Trophoblast cell (in vitro differentiated cells and primary cell): ENCODE measurements at regions not wholly inside any gene's neighbourhood (a gene's known extent, or its start where the extent isn't known, plus 50 kb on each side); places are given as distances from the start of the nearest gene placed in this dataset.

Experiments
- DNase-seq, 2 donors: peaks; one replicate each; pipeline ENCODE4 v3.0.0-alpha.2; 2016
- H2AFZ ChIP-seq: 2 replicates; pipeline ENCODE4 v1.6.1; 2013; ENCODE audit warnings: low read length, moderate library complexity, mild to moderate bottlenecking; ENCODE audit not compliant: insufficient read depth, poor library complexity
- H2AK5ac ChIP-seq: 2 replicates; pipeline ENCODE4 v1.6.1; 2013; ENCODE audit warnings: mild to moderate bottlenecking, low read length
- H2BK120ac ChIP-seq: 2 replicates; pipeline ENCODE4 v1.6.1; 2013; ENCODE audit warnings: low read length, mild to moderate bottlenecking, moderate library complexity; ENCODE audit not compliant: insufficient read depth, poor library complexity
- H2BK12ac ChIP-seq: 2 replicates; pipeline ENCODE4 v1.6.1; 2013; ENCODE audit warnings: mild to moderate bottlenecking, low read length, moderate library complexity
- H2BK5ac ChIP-seq: 2 replicates; pipeline ENCODE4 v1.6.1; 2013; ENCODE audit warnings: low read length, low read depth, moderate library complexity, mild to moderate bottlenecking; ENCODE audit not compliant: poor library complexity
- H3K14ac ChIP-seq: 2 replicates; pipeline ENCODE4 v1.6.1; 2013; ENCODE audit warnings: mild to moderate bottlenecking, low read length
- H3K18ac ChIP-seq: 2 replicates; pipeline ENCODE4 v1.6.1; 2013; ENCODE audit warnings: mild to moderate bottlenecking, low read length
- H3K23ac ChIP-seq: 2 replicates; pipeline ENCODE4 v1.6.1; 2013; ENCODE audit warnings: low read length
- H3K27ac ChIP-seq: 2 replicates; pipeline ENCODE4 v1.5.1; 2013; ENCODE audit warnings: low read depth, mild to moderate bottlenecking, inconsistent platforms, low read length, moderate library complexity
- H3K27me3 ChIP-seq: 2 replicates; pipeline ENCODE4 v1.6.1; 2013; ENCODE audit warnings: inconsistent platforms, mild to moderate bottlenecking, low read length, moderate library complexity; ENCODE audit not compliant: insufficient read depth
- H3K36me3 ChIP-seq, 2 experiments: 1 replicate in 1 of 2; 2 replicates in 1 of 2; pipeline ENCODE4 v1.6.1; 2013; ENCODE audit warnings: low read length in 2 of 2, mild to moderate bottlenecking in 2 of 2, moderate library complexity in 1 of 2; ENCODE audit not compliant: insufficient read depth in 2 of 2, control insufficient read depth in 1 of 2
- H3K4ac ChIP-seq: 2 replicates; pipeline ENCODE4 v1.6.1; 2013; ENCODE audit warnings: low read depth, mild to moderate bottlenecking, low read length, moderate library complexity
- H3K4me1 ChIP-seq, 2 experiments: 1 replicate in 1 of 2; 2 replicates in 1 of 2; pipeline ENCODE4 v1.6.1; 2013; ENCODE audit warnings: low read length in 2 of 2, mild to moderate bottlenecking in 2 of 2, moderate library complexity in 1 of 2; ENCODE audit not compliant: insufficient read depth in 2 of 2, control insufficient read depth in 1 of 2
- H3K4me2 ChIP-seq: 2 replicates; pipeline ENCODE4 v1.6.1; 2013; ENCODE audit warnings: inconsistent platforms, mild to moderate bottlenecking, low read length, moderate library complexity
- H3K4me3 ChIP-seq: 2 replicates; pipeline ENCODE4 v1.5.1; 2013; ENCODE audit warnings: mild to moderate bottlenecking, low read depth, low read length, inconsistent platforms
- H3K79me1 ChIP-seq: one replicate; pipeline ENCODE4 v1.6.1; 2013; ENCODE audit warnings: low read length
- H3K79me2 ChIP-seq: 2 replicates; pipeline ENCODE4 v1.6.1; 2013; ENCODE audit warnings: low read length, mild to moderate bottlenecking; ENCODE audit not compliant: control insufficient read depth, insufficient read depth, poor library complexity
- H3K9ac ChIP-seq: 2 replicates; pipeline ENCODE4 v1.6.1; 2013; ENCODE audit warnings: mild to moderate bottlenecking, low read length
- H3K9me3 ChIP-seq: 2 replicates; pipeline ENCODE4 v1.6.1; 2013; ENCODE audit warnings: low read depth, mild to moderate bottlenecking, control low read depth, inconsistent platforms, low read length; ENCODE audit not compliant: insufficient read depth
- H4K12ac ChIP-seq: 2 replicates; pipeline ENCODE4 v1.6.1; 2013; ENCODE audit warnings: low read depth, mild to moderate bottlenecking, low read length, moderate library complexity
- H4K8ac ChIP-seq: 2 replicates; pipeline ENCODE4 v1.6.1; 2013; ENCODE audit warnings: low read depth, mild to moderate bottlenecking, low read length, moderate library complexity
- H4K91ac ChIP-seq: one replicate; pipeline ENCODE4 v1.6.1; 2013; ENCODE audit warnings: low read depth, mild to moderate bottlenecking, low read length, moderate library complexity
- WGBS: extraction: QIAGEN DNeasy Blood & Tissue Kit; methylation state at CpG from one replicate; pipeline ENCODE4 v1.1.7; 2013; ENCODE audit warnings: missing lambda C conversion rate; ENCODE audit not compliant: insufficient read length, insufficient coverage; ENCODE audit errors: extremely low coverage; 5-methylcytosine and 5-hydroxymethylcytosine counted together

DNA sequence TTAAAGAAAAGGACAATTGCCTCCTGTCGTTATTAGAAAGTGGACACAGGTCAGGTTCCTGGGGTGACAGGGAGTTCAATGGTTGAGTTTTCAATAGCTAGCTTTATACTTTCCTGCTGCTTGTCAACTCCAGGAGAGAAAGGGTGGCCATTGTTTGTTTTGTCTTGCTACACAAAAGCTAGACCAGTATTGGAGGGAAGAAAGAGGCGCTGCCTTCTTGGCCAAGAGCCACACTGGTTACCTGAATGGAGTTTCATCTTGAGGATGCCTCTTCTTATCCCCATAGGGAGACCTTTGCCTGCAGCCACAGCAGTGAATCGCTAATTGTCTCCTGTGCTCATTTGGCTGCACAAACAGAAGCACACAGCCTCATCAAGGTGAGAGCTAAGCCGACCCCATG is 279.4 kb upstream of the GRIA1 start:
- no peak overlapping the region for H2BK120ac ChIP-seq
- H3K23ac ChIP-seq: no peak overlapping the region
- no peak overlapping the region for H4K12ac ChIP-seq
- H3K79me1 ChIP-seq: no peaks in the 10 kb centered on the region
- no peaks in the 10 kb centered on the region for H3K9me3 ChIP-seq
- no peaks in the 10 kb centered on the region for H3K27me3 ChIP-seq
- H3K4me3 ChIP-seq: no peak overlapping the region
- no peaks in the 10 kb centered on the region for H3K79me2 ChIP-seq
- no peaks in the 10 kb centered on the region for H3K4me1 ChIP-seq
- no peak overlapping the region for H2AFZ ChIP-seq
- no peak overlapping the region for H3K4ac ChIP-seq
- no peak overlapping the region for H3K27ac ChIP-seq
- no peak overlapping the region for H2BK12ac ChIP-seq
- H4K8ac ChIP-seq: no peak overlapping the region
- no peak overlapping the region for H3K4me2 ChIP-seq
- no peak overlapping the region for H2AK5ac ChIP-seq
- H3K36me3 ChIP-seq: no peaks in the 10 kb centered on the region
- H4K91ac ChIP-seq: no peak overlapping the region
- no peak overlapping the region for H3K14ac ChIP-seq
- H3K9ac ChIP-seq: no peak overlapping the region
- no peak for DNase-seq
- no peak overlapping the region for H3K18ac ChIP-seq
- no CpG with 5 or more reads among the region's 4 CpGs for WGBS
- no peak overlapping the region for H2BK5ac ChIP-seq

DNA sequence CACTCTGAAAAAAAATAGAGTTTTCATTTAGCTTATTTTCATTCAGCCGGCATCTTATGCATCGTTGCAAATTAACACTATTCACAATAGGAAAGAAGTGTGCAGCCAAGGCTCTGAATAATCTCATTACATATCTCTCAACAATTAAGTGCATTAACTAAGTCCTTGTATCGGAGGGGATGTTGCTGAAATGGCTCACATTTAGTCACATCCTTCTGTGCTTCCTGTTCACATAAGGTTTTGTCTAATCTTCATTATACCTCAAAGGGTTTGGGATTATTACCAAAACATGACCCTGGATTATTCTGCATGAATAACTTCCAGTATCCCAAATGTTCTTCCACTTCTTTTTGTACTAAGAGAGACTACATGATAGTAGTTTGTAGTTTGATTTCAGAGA is 278.0 kb upstream of the GRIA1 start:
- no peak overlapping the region for H3K14ac ChIP-seq

GRCh38 chr5:153222936-153223335 is 267.5 kb upstream of the GRIA1 start:
- no peak overlapping the region for H3K9ac ChIP-seq
- H3K4ac ChIP-seq: no peak overlapping the region
- H3K9me3 ChIP-seq: no peaks in the 10 kb centered on the region
- no peak overlapping the region for H2AFZ ChIP-seq
- H3K4me2 ChIP-seq: no peak overlapping the region
- no peaks in the 10 kb centered on the region for H3K79me1 ChIP-seq
- H2BK120ac ChIP-seq: no peak overlapping the region
- DNase-seq: no peak
- no peak overlapping the region for H2BK5ac ChIP-seq
- H3K4me3 ChIP-seq: no peak overlapping the region
- no peak overlapping the region for H2AK5ac ChIP-seq
- H3K36me3 ChIP-seq: no peaks in the 10 kb centered on the region
- no peak overlapping the region for H3K27ac ChIP-seq
- H4K91ac ChIP-seq: no peak overlapping the region
- no peak overlapping the region for H4K8ac ChIP-seq
- peaks cover 2 to 4% of the 10 kb centered on the region in 2 experiments for H3K4me1 ChIP-seq
- no peaks in the 10 kb centered on the region for H3K79me2 ChIP-seq
- no peak overlapping the region for H3K14ac ChIP-seq
- H4K12ac ChIP-seq: no peak overlapping the region
- H3K23ac ChIP-seq: no peak overlapping the region
- no peaks in the 10 kb centered on the region for H3K27me3 ChIP-seq
- no peak overlapping the region for H2BK12ac ChIP-seq
- no peak overlapping the region for H3K18ac ChIP-seq

More for the DNA sequence above, 278.0 kb upstream of the GRIA1 start:
- Histone ChIP-seq H3K79me1 (no peaks in the 10 kb centered on the region), H3K23ac (no peak overlapping the region), H3K27ac (no peak overlapping the region), H3K4me3 (no peak overlapping the region), H4K8ac (no peak overlapping the region), H3K4me2 (no peak overlapping the region), H3K4ac (no peak overlapping the region), H3K27me3 (no peaks in the 10 kb centered on the region), H2BK5ac (no peak overlapping the region), H4K12ac (no peak overlapping the region), H3K18ac (no peak overlapping the region), H3K4me1 (no peaks in the 10 kb centered on the region), H3K79me2 (no peaks in the 10 kb centered on the region), H2BK120ac (no peak overlapping the region), H3K9ac (no peak overlapping the region), H3K36me3 (no peaks in the 10 kb centered on the region), H2AK5ac (no peak overlapping the region), H3K9me3 (no peaks in the 10 kb centered on the region), H4K91ac (no peak overlapping the region), H2AFZ (no peak overlapping the region), H2BK12ac (no peak overlapping the region)
- DNase-seq: no peak
- WGBS: no CpG with 5 or more reads among the region's 3 CpGs

DNA sequence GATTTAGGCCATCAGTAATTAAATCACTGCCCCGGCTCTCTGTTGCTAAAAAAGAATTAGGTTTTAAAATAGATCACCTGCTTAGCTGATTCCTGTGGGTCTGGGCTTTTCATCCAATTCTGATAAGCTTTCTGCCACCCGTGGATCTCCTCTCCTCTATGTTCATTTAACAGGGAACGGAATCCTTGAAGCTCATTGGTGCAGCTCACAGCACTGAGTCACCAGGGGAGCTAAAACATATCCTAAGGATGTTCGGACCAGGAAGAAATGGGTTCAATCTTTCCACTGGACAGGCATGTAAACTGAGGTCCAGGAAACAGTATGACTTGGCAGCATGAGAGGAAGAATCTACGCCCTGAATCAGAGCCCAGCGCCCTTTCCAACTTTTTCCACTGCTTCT is 267.1 kb upstream of the GRIA1 start:
- Histone ChIP-seq H3K79me2 (no peaks in the 10 kb centered on the region), H3K4me3 (no peak overlapping the region), H3K4ac (no peak overlapping the region), H3K4me1 (peaks cover 2 to 4% of the 10 kb centered on the region in 2 experiments), H4K91ac (no peak overlapping the region), H3K23ac (no peak overlapping the region), H3K4me2 (no peak overlapping the region), H3K36me3 (no peaks in the 10 kb centered on the region), H2AK5ac (no peak overlapping the region), H2BK12ac (no peak overlapping the region), H3K79me1 (no peaks in the 10 kb centered on the region), H3K27me3 (no peaks in the 10 kb centered on the region), H4K12ac (no peak overlapping the region), H3K9ac (no peak overlapping the region), H3K9me3 (no peaks in the 10 kb centered on the region), H3K14ac (no peak overlapping the region), H2AFZ (no peak overlapping the region), H4K8ac (no peak overlapping the region), H3K27ac (no peak overlapping the region), H3K18ac (no peak overlapping the region), H2BK5ac (no peak overlapping the region), H2BK120ac (no peak overlapping the region)
- DNase-seq: no peak
- WGBS: no CpG with 5 or more reads among the region's 6 CpGs

GRCh38 chr5:153224651-153225050 is 265.8 kb upstream of the GRIA1 start:
- no peak for DNase-seq
- no peak overlapping the region for H4K12ac ChIP-seq
- H3K27ac ChIP-seq: no peak overlapping the region
- no peak overlapping the region for H4K91ac ChIP-seq
- H2BK12ac ChIP-seq: no peak overlapping the region
- no peaks in the 10 kb centered on the region for H3K79me2 ChIP-seq
- no peak overlapping the region for H2AK5ac ChIP-seq
- H3K18ac ChIP-seq: no peak overlapping the region
- H2BK5ac ChIP-seq: no peak overlapping the region
- no peak overlapping the region for H3K9ac ChIP-seq
- no peak overlapping the region for H3K4ac ChIP-seq
- no peak overlapping the region for H4K8ac ChIP-seq
- H3K4me2 ChIP-seq: no peak overlapping the region
- H3K9me3 ChIP-seq: no peaks in the 10 kb centered on the region
- peaks cover 2 to 4% of the 10 kb centered on the region in 2 experiments for H3K4me1 ChIP-seq
- no peak overlapping the region for H2AFZ ChIP-seq
- H3K23ac ChIP-seq: no peak overlapping the region
- no peak overlapping the region for H3K14ac ChIP-seq
- no peak overlapping the region for H3K4me3 ChIP-seq
- no peaks in the 10 kb centered on the region for H3K36me3 ChIP-seq
- no peaks in the 10 kb centered on the region for H3K79me1 ChIP-seq
- no peak overlapping the region for H2BK120ac ChIP-seq
- H3K27me3 ChIP-seq: no peaks in the 10 kb centered on the region
